GM20000 (cell line): ENCODE measurements at regions not wholly inside any gene's neighbourhood (a gene's known extent, or its start where the extent isn't known, plus 50 kb on each side); places are given as distances from the start of the nearest gene placed in this dataset.

Source experiments
- DNase-seq: peaks from one replicate; pipeline ENCODE4 v3.0.0; 2012; ENCODE audit warnings: low spot score
- TF ChIP-seq, protein P1 (sequence below): IDR thresholded peaks from 2 replicates; pipeline ENCODE4 v1.5.1; 2012; ENCODE audit warnings: mild to moderate bottlenecking, control low read depth; ENCODE audit errors: extremely low read depth, missing control alignments

- TF ChIP-seq, protein P1, sequence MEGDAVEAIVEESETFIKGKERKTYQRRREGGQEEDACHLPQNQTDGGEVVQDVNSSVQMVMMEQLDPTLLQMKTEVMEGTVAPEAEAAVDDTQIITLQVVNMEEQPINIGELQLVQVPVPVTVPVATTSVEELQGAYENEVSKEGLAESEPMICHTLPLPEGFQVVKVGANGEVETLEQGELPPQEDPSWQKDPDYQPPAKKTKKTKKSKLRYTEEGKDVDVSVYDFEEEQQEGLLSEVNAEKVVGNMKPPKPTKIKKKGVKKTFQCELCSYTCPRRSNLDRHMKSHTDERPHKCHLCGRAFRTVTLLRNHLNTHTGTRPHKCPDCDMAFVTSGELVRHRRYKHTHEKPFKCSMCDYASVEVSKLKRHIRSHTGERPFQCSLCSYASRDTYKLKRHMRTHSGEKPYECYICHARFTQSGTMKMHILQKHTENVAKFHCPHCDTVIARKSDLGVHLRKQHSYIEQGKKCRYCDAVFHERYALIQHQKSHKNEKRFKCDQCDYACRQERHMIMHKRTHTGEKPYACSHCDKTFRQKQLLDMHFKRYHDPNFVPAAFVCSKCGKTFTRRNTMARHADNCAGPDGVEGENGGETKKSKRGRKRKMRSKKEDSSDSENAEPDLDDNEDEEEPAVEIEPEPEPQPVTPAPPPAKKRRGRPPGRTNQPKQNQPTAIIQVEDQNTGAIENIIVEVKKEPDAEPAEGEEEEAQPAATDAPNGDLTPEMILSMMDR: no peak
- no peak for DNase-seq
Observed at GRCh38 chr9:79134654-79135053, 437.1 kb upstream of the TLE4 start.

DNA sequence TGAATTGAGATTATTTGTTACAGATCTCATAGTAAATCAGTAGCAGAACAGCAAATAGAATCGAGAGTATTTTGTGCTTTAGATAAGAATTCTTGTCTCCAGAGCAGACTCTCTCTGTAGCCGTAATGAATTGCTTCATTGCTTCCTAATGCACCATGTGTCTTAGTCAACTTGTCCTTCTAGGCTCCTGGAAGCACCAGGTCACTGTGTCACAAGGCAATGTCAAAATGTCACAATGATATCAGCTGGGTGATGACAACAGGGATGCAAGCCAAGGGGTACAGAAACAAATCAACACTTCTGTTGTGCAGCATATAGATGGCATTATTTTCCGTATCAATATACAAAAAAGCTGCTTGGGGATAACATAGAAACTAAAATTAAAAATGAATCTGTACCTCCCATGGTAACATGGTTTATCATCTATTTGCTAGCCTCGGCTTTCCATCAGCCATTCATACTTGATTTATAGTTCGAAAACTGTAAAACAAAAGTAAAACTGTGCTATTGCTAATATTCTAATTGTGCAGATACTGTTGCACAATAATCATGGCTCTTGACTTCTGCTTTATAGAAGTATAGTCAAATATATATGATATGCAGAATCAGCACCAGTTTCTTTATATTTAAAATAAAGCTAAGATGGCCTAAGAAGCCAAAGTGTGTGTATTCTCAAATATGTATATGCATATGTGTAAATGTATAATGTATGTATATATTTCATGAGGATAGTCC is 435.9 kb upstream of the TLE4 start:
- TF ChIP-seq, protein P1: no peak

DNA sequence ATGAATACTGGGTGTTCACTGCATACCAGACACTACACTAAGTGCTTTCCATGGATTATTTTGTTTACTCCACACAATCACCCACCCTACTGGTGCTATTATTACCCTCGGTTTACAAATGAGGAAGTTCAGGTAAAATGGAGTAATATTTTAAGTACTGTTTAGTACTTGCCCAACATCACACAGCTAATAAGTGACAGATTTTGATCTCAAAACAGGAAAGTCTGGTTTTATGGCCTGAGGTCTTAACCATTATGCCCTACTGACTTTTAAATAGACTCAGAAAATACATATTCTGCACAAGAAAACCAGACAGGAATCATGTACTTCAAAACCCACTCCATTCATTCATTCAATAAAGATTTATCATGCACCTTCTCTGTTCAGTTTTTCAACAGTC is 431.0 kb upstream of the TLE4 start:
- TF ChIP-seq, protein P1: no peak
- DNase-seq: no peak

More for the DNA sequence above, 435.9 kb upstream of the TLE4 start:
- DNase-seq: no peak

GRCh38 chr9:79143211-79143610 is 428.6 kb upstream of the TLE4 start:
- TF ChIP-seq, protein P1: no peak
- DNase-seq: no peak

- TF ChIP-seq, protein P1: no peak
- DNase-seq: no peak
Observed at GRCh38 chr9:79145442-79145841, 426.3 kb upstream of the TLE4 start.

- no peak for DNase-seq
- TF ChIP-seq, protein P1: no peak
Observed at GRCh38 chr9:79149585-79149984, 422.2 kb upstream of the TLE4 start.

DNA sequence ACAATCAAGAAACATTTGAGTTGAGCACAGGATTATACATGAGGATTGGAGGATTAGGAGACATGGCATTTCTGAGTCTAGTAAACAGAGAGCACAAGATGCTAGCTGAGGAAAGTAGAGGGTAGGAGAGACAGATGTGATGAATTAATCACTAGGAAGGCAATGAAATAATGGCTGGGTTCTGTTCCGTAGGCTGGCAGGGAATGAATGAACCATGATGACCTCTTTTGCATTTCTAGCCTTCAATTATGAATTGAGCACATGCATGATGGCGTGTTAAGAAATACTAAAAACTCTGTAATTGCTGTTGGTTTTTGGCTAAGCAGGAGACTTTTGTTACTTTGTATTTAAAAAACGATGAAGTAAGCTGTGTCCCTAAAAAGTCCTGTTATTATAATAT is 420.0 kb upstream of the TLE4 start:
- TF ChIP-seq, protein P1: no peak
- DNase-seq: no peak
